H9 (cell line): ENCODE measurements at regions not wholly inside any gene's neighbourhood (a gene's known extent, or its start where the extent isn't known, plus 50 kb on each side); places are given as distances from the start of the nearest gene placed in this dataset.

Source experiments
- DNase-seq: peaks from one replicate; pipeline ENCODE4 v3.0.0-alpha.2; 2017
- H2AFZ ChIP-seq: one replicate; pipeline ENCODE4 v1.6.1; 2013; ENCODE audit warnings: mild to moderate bottlenecking, low read length, control low read depth, moderate library complexity
- H2AK5ac ChIP-seq: 2 replicates; pipeline ENCODE4 v1.6.1; 2013; ENCODE audit warnings: low read length, control low read depth, mixed read lengths; ENCODE audit not compliant: insufficient read length
- H2BK120ac ChIP-seq: one replicate; pipeline ENCODE4 v1.6.1; 2013; ENCODE audit warnings: low read depth, mild to moderate bottlenecking, low read length, control low read depth, inconsistent platforms; ENCODE audit not compliant: poor library complexity, severe bottlenecking
- H2BK12ac ChIP-seq: 2 replicates; pipeline ENCODE4 v1.6.1; 2013; ENCODE audit warnings: low read length, control low read depth, mixed read lengths, low read depth; ENCODE audit not compliant: insufficient read length
- H2BK15ac ChIP-seq: 2 replicates; pipeline ENCODE4 v1.6.1; 2013; ENCODE audit warnings: low read depth, low read length, control low read depth
- H2BK20ac ChIP-seq: one replicate; pipeline ENCODE4 v1.6.1; 2013; ENCODE audit warnings: low read depth, mild to moderate bottlenecking, low read length, control low read depth, inconsistent platforms; ENCODE audit not compliant: poor library complexity, severe bottlenecking
- H2BK5ac ChIP-seq: 2 replicates; pipeline ENCODE4 v1.6.1; 2013; ENCODE audit warnings: low read length, control low read depth, mixed read lengths; ENCODE audit not compliant: insufficient read length
- H3K14ac ChIP-seq: 2 replicates; pipeline ENCODE4 v1.6.1; 2013; ENCODE audit warnings: low read length, control low read depth; ENCODE audit not compliant: insufficient read depth
- H3K18ac ChIP-seq: 2 replicates; pipeline ENCODE4 v1.6.1; 2013; ENCODE audit warnings: low read depth, mild to moderate bottlenecking, mixed read lengths, low read length, control low read depth; ENCODE audit not compliant: insufficient read length
- H3K23ac ChIP-seq: 2 replicates; pipeline ENCODE4 v1.6.1; 2013; ENCODE audit warnings: low read length, control low read depth, mixed read lengths, low read depth; ENCODE audit not compliant: insufficient read length
- H3K23me2 ChIP-seq: 2 replicates; pipeline ENCODE4 v1.6.1; 2013; ENCODE audit warnings: low read depth, mild to moderate bottlenecking, mixed read lengths, low read length, control low read depth; ENCODE audit not compliant: insufficient read length, poor library complexity, severe bottlenecking
- H3K27ac ChIP-seq: 2 replicates; pipeline ENCODE4 v1.5.1; 2013; ENCODE audit warnings: low read length, control low read depth, mixed read lengths, low read depth; ENCODE audit not compliant: insufficient read length
- H3K27me3 ChIP-seq: 2 replicates; pipeline ENCODE4 v1.6.1; 2013; ENCODE audit warnings: low read length, control low read depth, inconsistent platforms; ENCODE audit not compliant: insufficient read depth
- H3K4ac ChIP-seq: 2 replicates; pipeline ENCODE4 v1.6.1; 2013; ENCODE audit warnings: low read depth, mild to moderate bottlenecking, control low read depth, inconsistent platforms, low read length, moderate library complexity
- H3K4me1 ChIP-seq: 2 replicates; pipeline ENCODE4 v1.6.1; 2013; ENCODE audit warnings: low read length, control low read depth, inconsistent platforms; ENCODE audit not compliant: insufficient read depth
- H3K4me2 ChIP-seq: 2 replicates; pipeline ENCODE4 v1.6.1; 2013; ENCODE audit warnings: low read length, control low read depth, mixed read lengths; ENCODE audit not compliant: insufficient read length, insufficient read depth
- H3K56ac ChIP-seq: 2 replicates; pipeline ENCODE4 v1.6.1; 2013; ENCODE audit warnings: low read depth, mild to moderate bottlenecking, mixed read lengths, low read length, control low read depth; ENCODE audit not compliant: insufficient read length
- H3K79me1 ChIP-seq: 2 replicates; pipeline ENCODE4 v1.6.1; 2013; ENCODE audit warnings: low read depth, mild to moderate bottlenecking, moderate library complexity, low read length, control low read depth, inconsistent platforms; ENCODE audit not compliant: insufficient read depth, poor library complexity, severe bottlenecking
- H3K79me2 ChIP-seq: 2 replicates; pipeline ENCODE4 v1.6.1; 2013; ENCODE audit warnings: low read length, control low read depth, inconsistent platforms; ENCODE audit not compliant: insufficient read depth
- H3K9ac ChIP-seq: 2 replicates; pipeline ENCODE4 v1.6.1; 2013; ENCODE audit warnings: low read length, control low read depth, mixed read lengths; ENCODE audit not compliant: insufficient read length; ENCODE audit errors: extremely low read depth
- H3K9me3 ChIP-seq: one replicate; pipeline ENCODE4 v1.6.1; 2013; ENCODE audit warnings: low read depth, low read length, inconsistent platforms; ENCODE audit not compliant: control insufficient read depth
- H3T11ph ChIP-seq: one replicate; pipeline ENCODE4 v1.6.1; 2013; ENCODE audit warnings: mild to moderate bottlenecking, low read length, control low read depth, inconsistent platforms
- H4K20me1 ChIP-seq: one replicate; pipeline ENCODE4 v1.6.1; 2013; ENCODE audit not compliant: control insufficient read depth, insufficient read length, insufficient read depth
- H4K5ac ChIP-seq: 2 replicates; pipeline ENCODE4 v1.6.1; 2013; ENCODE audit warnings: low read depth, mild to moderate bottlenecking, mixed read lengths, low read length, control low read depth; ENCODE audit not compliant: insufficient read length
- H4K8ac ChIP-seq: replicated peaks from 2 replicates; pipeline ENCODE4 v1.6.1; 2013; ENCODE audit warnings: low read length, control low read depth, mixed read lengths, low read depth; ENCODE audit not compliant: insufficient read length
- H4K91ac ChIP-seq: 2 replicates; pipeline ENCODE4 v1.6.1; 2013; ENCODE audit warnings: low read depth, mild to moderate bottlenecking, moderate library complexity, mixed read lengths, low read length, control low read depth; ENCODE audit not compliant: insufficient read length
- H3K27ac Mint-ChIP-seq, 3 experiments: 2 replicates in 2 of 3; 3 replicates in 1 of 3; pipeline ENCODE4 v1.8.0; 2020 to 2021; ENCODE audit warnings: mixed read lengths in 3 of 3, mild to moderate bottlenecking in 1 of 3, moderate library complexity in 1 of 3
- H3K27me3 Mint-ChIP-seq: 2 replicates; pipeline ENCODE4 v1.8.0; 2021; ENCODE audit warnings: low read depth, mild to moderate bottlenecking, moderate library complexity, mixed read lengths
- H3K36me3 Mint-ChIP-seq, 3 experiments: 2 replicates in 2 of 3; 3 replicates in 1 of 3; pipeline ENCODE4 v1.8.0; 2020 to 2021; ENCODE audit warnings: low read depth in 3 of 3, mixed read lengths in 3 of 3; ENCODE audit not compliant: insufficient read depth in 1 of 3
- H3K4me1 Mint-ChIP-seq, 2 experiments: 2 replicates each; pipeline ENCODE4 v1.8.0; 2020; ENCODE audit warnings: mixed read lengths in 2 of 2
- H3K4me3 Mint-ChIP-seq, 2 experiments: 2 replicates in 1 of 2; 3 replicates in 1 of 2; pipeline ENCODE4 v1.8.0; 2020 to 2021; ENCODE audit warnings: mild to moderate bottlenecking in 2 of 2, mixed read lengths in 2 of 2, moderate library complexity in 1 of 2
- H3K9me3 Mint-ChIP-seq, 2 experiments: 2 replicates in 1 of 2; 3 replicates in 1 of 2; pipeline ENCODE4 v1.8.0; 2020; ENCODE audit warnings: mild to moderate bottlenecking in 2 of 2, mixed read lengths in 2 of 2, moderate library complexity in 1 of 2
- TF ChIP-seq, protein P1 (sequence below): fragments of 200-600 bp; sonication (generic); conservative IDR thresholded peaks from 3 replicates; pipeline ENCODE4 v1.8.0; 2021; ENCODE audit warnings: antibody characterized with exemption, mild to moderate bottlenecking

GRCh38 chr7:52909131-52909530 lies 126.3 kb upstream of the POM121L12 start:
- Histone ChIP-seq H2BK15ac (no peak overlapping the region), H3K79me1 (no peaks in the 10 kb centered on the region), H3K79me2 (no peaks in the 10 kb centered on the region), H3K27ac (no peak overlapping the region), H3K4ac (no peak overlapping the region), H3T11ph (no peak overlapping the region), H3K9ac (no peak overlapping the region), H3K56ac (no peak overlapping the region), H2BK20ac (no peak overlapping the region), H3K9me3 (peaks cover 6% of the 10 kb centered on the region), H2BK12ac (no peak overlapping the region), H2BK5ac (no peak overlapping the region), H4K20me1 (no peaks in the 10 kb centered on the region), H3K4me1 (no peaks in the 10 kb centered on the region), H3K23ac (no peak overlapping the region), H3K4me2 (no peak overlapping the region), H4K5ac (no peak overlapping the region), H3K14ac (no peak overlapping the region), H3K27me3 (no peaks in the 10 kb centered on the region), H2AK5ac (no peak overlapping the region), H4K8ac (no peak overlapping the region), H3K23me2 (no peaks in the 10 kb centered on the region), H4K91ac (no peak overlapping the region), H2BK120ac (no peak overlapping the region), H3K18ac (no peak overlapping the region), H2AFZ (no peak overlapping the region)
- 0 out of 4 replicates have a peak, but pooled peaks cover 2 to 3% of the 10 kb centered on the region in 2 experiments for H3K4me1 Mint-ChIP-seq
- peaks cover 9 to 32% (median 12%) of the 10 kb centered on the region in 3 experiments for H3K36me3 Mint-ChIP-seq
- no peak overlapping the region; a peak in 1 of 7 replicates for H3K27ac Mint-ChIP-seq
- no peak for DNase-seq
- no peaks in the 10 kb centered on the region for H3K27me3 Mint-ChIP-seq
- peaks cover 24 to 28% of the 10 kb centered on the region in 2 experiments for H3K9me3 Mint-ChIP-seq
- TF ChIP-seq, protein P1, sequence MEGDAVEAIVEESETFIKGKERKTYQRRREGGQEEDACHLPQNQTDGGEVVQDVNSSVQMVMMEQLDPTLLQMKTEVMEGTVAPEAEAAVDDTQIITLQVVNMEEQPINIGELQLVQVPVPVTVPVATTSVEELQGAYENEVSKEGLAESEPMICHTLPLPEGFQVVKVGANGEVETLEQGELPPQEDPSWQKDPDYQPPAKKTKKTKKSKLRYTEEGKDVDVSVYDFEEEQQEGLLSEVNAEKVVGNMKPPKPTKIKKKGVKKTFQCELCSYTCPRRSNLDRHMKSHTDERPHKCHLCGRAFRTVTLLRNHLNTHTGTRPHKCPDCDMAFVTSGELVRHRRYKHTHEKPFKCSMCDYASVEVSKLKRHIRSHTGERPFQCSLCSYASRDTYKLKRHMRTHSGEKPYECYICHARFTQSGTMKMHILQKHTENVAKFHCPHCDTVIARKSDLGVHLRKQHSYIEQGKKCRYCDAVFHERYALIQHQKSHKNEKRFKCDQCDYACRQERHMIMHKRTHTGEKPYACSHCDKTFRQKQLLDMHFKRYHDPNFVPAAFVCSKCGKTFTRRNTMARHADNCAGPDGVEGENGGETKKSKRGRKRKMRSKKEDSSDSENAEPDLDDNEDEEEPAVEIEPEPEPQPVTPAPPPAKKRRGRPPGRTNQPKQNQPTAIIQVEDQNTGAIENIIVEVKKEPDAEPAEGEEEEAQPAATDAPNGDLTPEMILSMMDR, result no peak
- H3K4me3 Mint-ChIP-seq, result no peak overlapping the region
